HEK293T (cell line): ENCODE measurements at regions not wholly inside any gene's neighbourhood (a gene's known extent, or its start where the extent isn't known, plus 50 kb on each side); places are given as distances from the start of the nearest gene placed in this dataset.

Experiments
- BHLHE40 ChIP-seq: fragments of 450-650 bp; IDR thresholded peaks from 2 replicates; pipeline ENCODE4 v1.6.1; 2016; ENCODE audit warnings: mild to moderate bottlenecking, moderate library complexity, borderline replicate concordance
- FOXA1 ChIP-seq: fragments of 450-650 bp; IDR thresholded peaks from 2 replicates; pipeline ENCODE4 v1.6.1; 2016; ENCODE audit warnings: mild to moderate bottlenecking
- FOXK2 ChIP-seq: fragments of 450-650 bp; IDR thresholded peaks from 2 replicates; pipeline ENCODE4 v1.6.1; 2016; ENCODE audit warnings: mild to moderate bottlenecking
- FOXM1 ChIP-seq: fragments of 450-650 bp; IDR thresholded peaks from 2 replicates; pipeline ENCODE4 v1.6.1; 2017; ENCODE audit warnings: mild to moderate bottlenecking, borderline replicate concordance
- HDGF ChIP-seq: fragments of 450-650 bp; IDR thresholded peaks from 2 replicates; pipeline ENCODE4 v1.6.1; 2017; ENCODE audit warnings: antibody characterized with exemption, borderline replicate concordance
- L3MBTL2 ChIP-seq: fragments of 450-650 bp; conservative IDR thresholded peaks from 2 replicates; pipeline ENCODE4 v1.6.1; 2016; ENCODE audit warnings: mild to moderate bottlenecking
- LEF1 ChIP-seq: fragments of 450-650 bp; IDR thresholded peaks from 2 replicates; pipeline ENCODE4 v1.6.1; 2017; ENCODE audit warnings: mild to moderate bottlenecking, borderline replicate concordance
- NFRKB ChIP-seq: fragments of 450-650 bp; IDR thresholded peaks from 2 replicates; pipeline ENCODE4 v1.6.1; 2016; ENCODE audit warnings: mild to moderate bottlenecking, moderate library complexity
- SP1 ChIP-seq: fragments of 450-650 bp; IDR thresholded peaks from 2 replicates; pipeline ENCODE4 v1.6.1; 2017
- SUZ12 ChIP-seq: fragments of 450-650 bp; IDR thresholded peaks from 2 replicates; pipeline ENCODE4 v1.6.1; 2016; ENCODE audit warnings: mild to moderate bottlenecking
- TARDBP ChIP-seq: fragments of 450-650 bp; IDR thresholded peaks from 2 replicates; pipeline ENCODE4 v1.6.1; 2016
- ZNF384 ChIP-seq: fragments of 450-650 bp; IDR thresholded peaks from 2 replicates; pipeline ENCODE4 v1.6.1; 2016

DNA sequence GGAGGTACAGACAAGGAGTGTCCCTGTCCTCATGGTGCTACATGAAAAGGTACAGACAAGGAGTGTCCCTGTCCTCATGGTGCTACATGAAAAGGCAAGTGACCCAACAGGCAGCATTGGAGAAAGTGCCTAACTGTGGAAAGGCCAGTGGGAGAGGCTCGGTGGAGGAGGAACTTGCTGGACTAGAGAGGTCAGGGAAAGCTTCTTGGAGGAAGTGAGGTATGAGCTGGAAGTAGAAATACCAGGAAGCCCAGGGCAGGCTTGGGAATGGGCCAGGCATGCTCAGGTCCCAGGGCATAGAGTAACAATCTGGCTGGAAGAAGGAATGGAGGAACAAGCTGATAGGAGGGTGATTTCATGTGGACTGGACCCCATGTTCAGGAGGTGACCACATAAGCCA lies 59.8 kb upstream of the FNDC1 start:
- no peak for TF ChIP-seq L3MBTL2
- no peak for TF ChIP-seq SUZ12
- TF ChIP-seq HDGF: no peak
- TF ChIP-seq LEF1: no peak
- no peak for TF ChIP-seq NFRKB
- TF ChIP-seq FOXA1: no peak
- no peak for TF ChIP-seq FOXM1
- TF ChIP-seq ZNF384: no peak
- TF ChIP-seq SP1: no peak
- no peak for TF ChIP-seq TARDBP
- no peak for TF ChIP-seq BHLHE40
- no peak for TF ChIP-seq FOXK2
